HG03521 (cell line): ENCODE measurements at regions not wholly inside any gene's neighbourhood (a gene's known extent, or its start where the extent isn't known, plus 50 kb on each side); places are given as distances from the start of the nearest gene placed in this dataset.
"Not testable (repeated sequence)": the region's sequence is repeated elsewhere in the genome, so short reads cannot be mapped to it uniquely, and the experiment has no call there.

Experiments used
- ATAC-seq: cut with Tn5 transposase; IDR thresholded peaks from one replicate; pipeline ENCODE4 v1.9.1; 2021; ENCODE audit warnings: mild to moderate bottlenecking, moderate library complexity; ENCODE audit not compliant: unreplicated experiment

- ATAC-seq: no peak
Observed at GRCh38 chr7:65509368-65510186, 135.9 kb downstream of the ZNF92 start.

- not testable (repeated sequence) for ATAC-seq
Observed at GRCh38 chr7:65510187-65510538, 136.5 kb downstream of the ZNF92 start.

- ATAC-seq: not testable (repeated sequence)
Observed at GRCh38 chr7:65519751-65520150, 146.1 kb downstream of the ZNF92 start.

- not testable (repeated sequence) for ATAC-seq
Observed at GRCh38 chr7:65545465-65546161, 172.0 kb downstream of the ZNF92 start.

GRCh38 chr7:65549589-65550443 lies 176.2 kb downstream of the ZNF92 start:
- not testable (repeated sequence) for ATAC-seq

- ATAC-seq: not testable (repeated sequence)
Observed at GRCh38 chr7:65550444-65550809, 176.8 kb downstream of the ZNF92 start.

GRCh38 chr7:65551042-65551441 lies 177.4 kb downstream of the ZNF92 start:
- not testable (repeated sequence) for ATAC-seq

- not testable (repeated sequence) for ATAC-seq
Observed at GRCh38 chr7:65554553-65555476, 181.2 kb downstream of the ZNF92 start.

- not testable (repeated sequence) for ATAC-seq
Observed at GRCh38 chr7:65558584-65558983, 184.9 kb downstream of the ZNF92 start.

GRCh38 chr7:65561786-65562372 lies 188.2 kb downstream of the ZNF92 start:
- not testable (repeated sequence) for ATAC-seq

GRCh38 chr7:65562522-65562921 lies 188.9 kb downstream of the ZNF92 start:
- peak; percentile 72 for ATAC-seq

- ATAC-seq: not testable (repeated sequence)
Observed at GRCh38 chr7:65563333-65563732, 189.7 kb downstream of the ZNF92 start.

GRCh38 chr7:65568226-65568625 lies 194.6 kb downstream of the ZNF92 start:
- not testable (repeated sequence) for ATAC-seq

GRCh38 chr7:65570990-65571389 lies 197.3 kb downstream of the ZNF92 start:
- not testable (repeated sequence) for ATAC-seq

- not testable (repeated sequence) for ATAC-seq
Observed at GRCh38 chr7:65572581-65572980, 198.9 kb downstream of the ZNF92 start.

- ATAC-seq: not testable (repeated sequence)
Observed at GRCh38 chr7:65576370-65576769, 202.7 kb downstream of the ZNF92 start.

GRCh38 chr7:65582518-65583119 lies 209.0 kb downstream of the ZNF92 start:
- not testable (repeated sequence) for ATAC-seq

- ATAC-seq: not testable (repeated sequence)
Observed at GRCh38 chr7:65602495-65602894, 228.8 kb downstream of the ZNF92 start.

GRCh38 chr7:65609131-65609530 lies 235.5 kb downstream of the ZNF92 start:
- ATAC-seq: no peak
